DND-41 (cell line): ENCODE measurements at regions not wholly inside any gene's neighbourhood (a gene's known extent, or its start where the extent isn't known, plus 50 kb on each side); places are given as distances from the start of the nearest gene placed in this dataset.

ENCODE experiments used
- CTCF ChIP-seq: IDR thresholded peaks from 2 replicates; pipeline ENCODE4 v1.5.1; 2012; ENCODE audit warnings: borderline replicate concordance, low read length, moderate library complexity, mild to moderate bottlenecking; ENCODE audit not compliant: poor library complexity, severe bottlenecking; ENCODE audit errors: extremely low read depth
- EZH2 ChIP-seq: IDR thresholded peaks from 3 replicates; pipeline ENCODE4 v1.6.1; 2012; ENCODE audit warnings: borderline replicate concordance, low read depth, mild to moderate bottlenecking, moderate library complexity, low read length, inconsistent platforms; ENCODE audit not compliant: severe bottlenecking

GRCh38 chr12:125470838-125471783, 405.9 kb downstream of the AACS start:
- no peak for TF ChIP-seq CTCF
- no peak for TF ChIP-seq EZH2
